Prostate gland (tissue), 2 donors: ENCODE measurements at regions not wholly inside any gene's neighbourhood (a gene's known extent, or its start where the extent isn't known, plus 50 kb on each side); places are given as distances from the start of the nearest gene placed in this dataset.

Experiments used
- CTCF ChIP-seq, 4 experiments: fragments of 200-600 bp in 2 of 4; fragments of 450-650 bp in 2 of 4; sonication (generic) in 2 of 4; IDR thresholded peaks; 1 replicate in 3 of 4; 2 replicates in 1 of 4; pipeline ENCODE4 v1.5.1; 2016 to 2019; ENCODE audit warnings: antibody characterized with exemption in 4 of 4, mild to moderate bottlenecking in 2 of 4, moderate library complexity in 2 of 4
- POLR2A ChIP-seq: fragments of 450-650 bp; IDR thresholded peaks from one replicate; pipeline ENCODE4 v1.6.1; 2016; ENCODE audit warnings: antibody characterized with exemption, mild to moderate bottlenecking
- POLR2AphosphoS5 ChIP-seq: sonication (generic); formaldehyde crosslinking; IDR thresholded peaks from one replicate; pipeline ENCODE4 v1.6.1; 2017; ENCODE audit warnings: antibody characterized with exemption

- TF ChIP-seq CTCF (IDR thresholded peaks at IDR 0.05) (no peak), POLR2A (no peak), POLR2AphosphoS5 (no peak)
Measured at GRCh38 chr4:189206953-189207352, 733.7 kb upstream of the FRG1 start.
